ENCODE measurements at regions not wholly inside any gene's neighbourhood (a gene's known extent, or its start where the extent isn't known, plus 50 kb on each side); places are given as distances from the start of the nearest gene placed in this dataset.

GRCh38 chr17:73754886-73755400 lies 110.7 kb upstream of the SDK2 start:
- DNase-seq (ENCODE audit: low spot score): no peak

- DNase-seq (ENCODE audit: low spot score): no peak
Observed at GRCh38 chr17:73757420-73757819, 113.2 kb upstream of the SDK2 start.

DNA sequence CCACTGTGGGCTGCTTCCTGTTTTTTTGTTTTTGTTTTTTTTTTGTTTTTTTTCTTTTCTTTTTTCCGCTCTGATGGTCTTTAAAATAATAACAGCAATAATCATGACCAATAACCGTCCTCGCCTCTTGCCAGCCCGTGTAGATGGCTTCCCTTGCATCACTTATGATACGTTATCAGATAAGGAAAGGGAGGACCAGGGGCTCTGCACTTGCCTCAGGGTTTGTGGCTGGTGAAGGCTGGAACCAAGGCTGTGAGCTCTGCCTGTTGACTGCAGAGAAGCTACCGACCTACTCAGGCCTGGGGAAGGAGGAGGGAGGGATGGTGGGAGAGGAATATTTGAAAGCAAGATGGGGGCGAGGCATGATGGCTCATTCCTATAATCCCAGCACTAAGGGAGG lies 114.0 kb upstream of the SDK2 start:
- no peak for DNase-seq (ENCODE audit: low spot score)

DNA sequence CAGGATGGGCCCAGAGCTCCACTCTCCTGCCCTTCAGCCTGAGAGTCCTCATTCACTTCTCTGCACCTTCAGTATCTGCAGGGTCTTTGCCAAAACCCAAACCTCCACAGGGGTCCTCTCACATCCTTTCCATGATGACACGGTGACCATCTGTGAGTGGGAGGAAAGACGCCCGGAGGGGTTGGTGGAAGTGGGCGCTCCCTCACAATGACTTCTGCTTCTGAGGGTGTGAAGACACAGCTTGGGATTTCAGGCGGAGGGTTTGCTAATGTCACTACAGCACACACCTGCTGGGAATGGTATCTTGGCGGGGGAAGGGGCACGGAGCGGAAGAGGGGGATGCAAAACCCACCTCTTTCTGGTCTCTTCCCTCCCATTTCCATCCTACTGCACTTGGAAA lies 115.1 kb upstream of the SDK2 start:
- no peak for DNase-seq (ENCODE audit: low spot score)

- no peak for DNase-seq (ENCODE audit: low spot score)
Observed at GRCh38 chr17:73759734-73760438, 115.6 kb upstream of the SDK2 start.

- DNase-seq (ENCODE audit: low spot score): no peak
Observed at GRCh38 chr17:73760439-73760758, 116.2 kb upstream of the SDK2 start.

DNA sequence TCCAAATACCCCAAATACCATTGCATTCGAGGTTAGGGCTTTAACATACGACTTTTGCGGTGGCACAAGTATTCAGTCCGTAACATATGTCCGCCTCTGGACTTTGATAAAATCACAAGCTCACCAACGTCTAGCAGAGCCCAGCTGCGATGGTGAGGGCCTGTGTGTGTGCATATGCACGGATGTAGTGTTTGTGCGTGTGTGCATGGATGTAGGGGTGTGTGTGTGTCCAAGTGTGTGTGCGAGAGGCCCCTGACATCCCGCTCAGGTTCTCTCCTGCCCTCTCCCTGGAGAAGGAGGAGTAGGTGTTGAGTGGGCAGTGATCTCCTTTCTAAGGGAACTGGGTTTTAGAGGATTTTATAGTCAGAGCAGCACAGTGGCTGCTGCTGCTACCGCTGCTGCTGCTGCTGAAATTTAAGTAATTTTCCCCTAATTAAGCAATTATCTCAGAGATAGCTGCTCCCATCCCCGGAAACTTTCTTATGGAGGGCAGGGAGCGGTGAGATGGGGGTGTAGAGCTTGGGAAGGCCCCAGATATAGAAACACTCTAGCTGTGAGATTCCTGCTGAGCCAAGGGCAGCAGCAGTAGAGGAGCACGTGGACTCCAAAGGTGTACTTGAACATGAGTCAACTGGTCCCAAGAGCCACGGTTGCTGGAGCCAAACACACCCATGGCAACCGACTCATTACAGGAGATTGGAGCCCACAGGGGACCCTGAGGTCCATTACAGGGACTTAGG lies 121.7 kb upstream of the SDK2 start:
- no peak for DNase-seq (ENCODE audit: low spot score)

DNA sequence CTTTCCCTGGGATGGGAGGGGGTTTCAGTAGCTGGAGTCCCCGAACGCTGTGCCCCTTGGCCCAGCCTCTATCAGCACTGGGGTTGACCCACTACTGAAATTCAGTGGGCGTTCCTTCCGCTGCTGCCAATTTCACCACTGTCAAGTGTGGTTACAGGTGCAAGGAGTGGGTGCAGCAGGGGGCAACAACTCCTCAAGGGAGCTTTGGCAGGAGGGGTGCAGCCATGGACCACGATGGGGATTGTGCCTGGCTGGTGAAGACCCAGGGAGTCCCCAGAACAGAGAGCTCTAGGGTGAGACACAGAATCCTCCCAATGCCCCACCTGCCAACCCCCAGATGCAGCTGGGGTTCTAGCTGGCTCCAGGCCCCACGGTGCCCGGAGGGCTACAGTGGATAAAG lies 123.5 kb upstream of the SDK2 start:
- no peak for DNase-seq (ENCODE audit: low spot score)

DNA sequence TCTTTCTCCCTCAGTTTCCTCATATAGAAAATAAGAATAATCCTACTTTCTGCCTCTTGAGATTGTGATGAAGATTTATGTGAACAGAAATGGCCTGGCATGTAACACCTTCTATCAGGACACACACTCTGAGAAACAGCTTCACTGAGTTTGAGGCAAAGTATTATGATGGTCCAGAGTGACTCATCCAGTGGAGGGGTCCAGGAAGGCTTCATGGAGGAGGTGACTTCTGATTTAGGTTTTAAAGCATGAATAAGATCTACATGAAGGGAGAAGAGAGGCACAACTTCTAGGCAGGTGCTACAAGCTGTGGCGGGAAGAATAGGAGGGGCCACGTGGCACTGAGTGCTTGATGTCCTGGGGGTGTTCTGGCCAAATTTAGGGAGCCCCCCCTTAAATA lies 124.4 kb upstream of the SDK2 start:
- DNase-seq (ENCODE audit: low spot score): no peak

GRCh38 chr17:73769479-73769878 lies 125.2 kb upstream of the SDK2 start:
- no peak for DNase-seq (ENCODE audit: low spot score)

DNA sequence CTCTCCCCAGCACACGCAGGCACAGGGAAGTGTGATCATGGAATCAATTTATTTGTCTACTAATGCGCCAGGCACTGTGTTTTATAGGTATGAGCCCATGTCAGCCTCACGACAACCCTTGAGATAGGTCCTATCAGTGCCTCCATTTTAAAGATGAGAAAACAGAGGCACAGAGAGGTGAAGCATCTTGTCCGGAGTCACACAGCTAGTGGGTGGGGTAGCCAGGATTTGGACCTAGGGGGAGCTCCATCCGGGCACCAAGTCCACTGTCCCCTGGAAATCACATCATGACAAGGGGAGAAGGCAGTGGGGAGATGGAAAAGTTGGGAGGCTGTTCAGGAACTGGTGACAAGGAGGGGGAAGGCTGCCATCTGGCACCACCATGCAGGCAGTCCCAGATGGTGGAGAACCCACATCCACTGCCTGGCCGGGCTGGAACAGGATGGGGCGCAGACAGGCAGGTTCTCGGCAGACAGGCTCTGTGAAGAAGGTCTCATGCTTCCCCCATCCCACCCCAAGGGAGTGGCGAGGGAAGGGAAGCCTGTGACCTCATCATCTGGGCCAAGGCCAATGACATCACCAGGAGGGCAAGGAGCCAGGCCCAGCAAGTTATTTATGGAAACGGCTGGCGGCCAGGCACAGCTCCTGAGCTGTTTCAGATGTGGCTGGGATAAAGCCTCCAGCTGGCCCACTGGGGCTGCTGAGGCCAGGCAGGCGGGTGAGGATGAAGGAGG lies 126.0 kb upstream of the SDK2 start:
- DNase-seq (ENCODE audit: low spot score): peak; percentile 45

- DNase-seq (ENCODE audit: low spot score): no peak
Observed at GRCh38 chr17:73770849-73771229, 126.6 kb upstream of the SDK2 start.

DNA sequence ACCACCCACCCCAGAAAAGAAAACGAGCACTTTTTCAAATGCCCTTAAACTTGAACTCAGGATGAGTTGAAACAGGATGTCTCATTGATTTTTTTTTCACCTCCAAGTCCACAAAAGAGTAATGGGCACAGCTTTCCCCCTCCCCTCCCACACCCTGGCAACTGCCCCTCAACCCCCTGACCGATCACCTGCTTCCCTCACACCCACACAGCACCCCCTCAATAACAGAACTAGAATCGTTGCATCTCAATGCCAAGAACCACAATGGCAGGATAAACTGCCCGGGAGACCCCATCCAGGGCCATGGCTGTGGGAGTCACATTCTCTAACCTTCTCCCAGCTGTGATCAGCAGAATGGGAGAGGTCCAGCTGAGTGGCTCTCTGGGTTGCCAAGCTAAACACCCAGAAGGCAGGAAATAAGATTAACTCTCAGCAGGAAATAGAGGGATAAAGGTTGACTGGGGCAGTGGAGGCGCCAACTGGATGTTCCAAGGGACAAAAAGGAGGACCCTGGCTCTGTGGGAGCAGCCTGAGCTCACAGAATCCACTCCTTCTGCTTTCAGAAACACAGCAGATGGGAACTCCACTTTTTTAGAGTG lies 128.0 kb upstream of the SDK2 start:
- DNase-seq (ENCODE audit: low spot score): no peak

GRCh38 chr17:73773702-73774101 lies 129.5 kb upstream of the SDK2 start:
- no peak for DNase-seq (ENCODE audit: low spot score)

GRCh38 chr17:73774852-73775251 lies 130.6 kb upstream of the SDK2 start:
- DNase-seq (ENCODE audit: low spot score): no peak

DNA sequence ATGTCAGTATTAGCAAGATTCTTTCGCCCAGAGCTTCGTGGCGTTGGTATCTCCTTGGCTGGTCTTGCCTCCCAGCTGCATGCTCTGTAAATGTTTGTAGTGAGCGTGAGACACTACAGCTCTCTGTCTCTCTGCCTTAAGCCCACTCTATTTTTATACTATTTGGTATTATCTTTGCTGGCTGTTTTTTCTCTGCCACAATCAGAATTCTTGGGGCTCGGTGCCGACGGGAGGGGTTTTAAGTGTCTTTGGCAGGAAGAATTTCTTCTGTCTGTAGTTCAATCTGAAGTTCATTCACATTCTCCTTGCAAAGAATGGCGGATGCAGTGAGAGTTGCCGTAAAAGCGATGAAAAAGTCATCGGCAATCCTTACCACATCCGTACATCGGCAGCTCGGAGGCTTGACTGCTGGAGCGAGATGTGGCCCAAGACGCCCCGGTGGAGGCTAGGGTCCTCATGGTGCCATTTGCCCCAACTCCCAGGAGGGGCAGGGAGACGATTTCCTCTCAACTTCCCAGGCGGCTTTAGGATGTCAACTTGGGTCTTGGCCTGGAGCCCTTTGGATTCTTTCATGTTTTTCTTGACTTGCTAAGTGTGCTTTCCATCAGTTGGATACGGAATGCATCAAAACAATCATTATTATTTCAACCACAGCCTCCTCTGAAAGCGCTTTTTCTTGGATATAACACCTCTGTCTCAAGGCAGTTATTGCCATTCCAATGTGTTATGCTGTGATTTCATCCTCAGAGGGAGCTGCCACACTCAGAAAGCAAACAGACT lies 132.3 kb upstream of the SDK2 start:
- no peak for DNase-seq (ENCODE audit: low spot score)

GRCh38 chr17:73777131-73777449 lies 132.8 kb upstream of the SDK2 start:
- DNase-seq (ENCODE audit: low spot score): no peak

DNA sequence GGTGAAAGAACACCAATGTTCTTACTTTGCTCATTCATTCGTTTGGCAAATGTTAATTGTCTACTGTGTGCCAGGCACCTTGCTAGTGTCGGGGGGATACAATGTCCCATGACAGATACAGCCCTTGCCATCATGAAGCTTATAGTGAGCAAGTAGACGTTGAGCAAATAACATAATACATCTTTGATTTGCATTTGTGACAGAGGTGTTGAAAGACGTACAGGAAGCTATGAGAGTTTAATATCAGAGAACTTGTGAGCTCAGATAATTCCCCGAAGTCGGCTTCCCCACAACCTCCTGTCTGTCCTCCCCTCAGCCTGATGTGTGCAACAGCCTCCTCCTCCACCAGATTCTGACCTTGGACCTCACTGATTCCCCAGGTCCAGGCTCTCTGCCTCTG lies 138.0 kb upstream of the SDK2 start:
- DNase-seq (ENCODE audit: low spot score): no peak

DNA sequence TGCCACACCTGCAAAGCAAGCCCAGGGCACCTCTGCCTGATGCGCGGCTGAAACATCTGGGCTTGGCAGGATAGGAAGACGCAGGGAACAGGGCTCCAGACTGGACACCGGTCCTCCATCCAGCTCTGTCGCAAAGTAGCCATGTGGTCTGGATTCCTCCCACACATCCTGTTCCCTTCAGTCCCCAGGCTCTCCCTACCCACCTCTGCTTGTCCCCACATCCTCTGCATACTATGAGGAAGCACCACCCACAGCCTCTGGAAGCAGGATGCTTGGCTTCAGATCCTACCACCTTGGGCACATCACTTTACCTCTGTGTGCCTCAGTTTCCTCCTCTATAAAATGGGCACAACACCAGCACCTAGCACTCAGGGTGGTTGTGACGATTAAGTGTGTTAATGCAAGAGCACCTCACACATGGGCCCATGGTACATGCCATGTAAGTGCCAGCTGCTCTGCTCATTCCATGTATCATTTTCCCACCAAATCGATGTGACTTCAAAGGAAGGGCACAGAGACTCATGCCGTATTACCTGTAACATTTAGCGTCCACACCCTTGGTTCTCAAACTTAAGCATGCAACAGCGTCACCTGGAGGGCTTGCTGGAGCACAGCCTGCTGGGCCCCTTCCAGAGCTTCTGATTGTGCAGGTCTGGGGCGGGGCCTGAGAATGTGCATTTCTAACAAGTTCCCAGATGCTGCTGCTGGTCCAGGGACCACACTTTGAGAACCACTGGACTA lies 138.6 kb upstream of the SDK2 start:
- no peak for DNase-seq (ENCODE audit: low spot score)

DNA sequence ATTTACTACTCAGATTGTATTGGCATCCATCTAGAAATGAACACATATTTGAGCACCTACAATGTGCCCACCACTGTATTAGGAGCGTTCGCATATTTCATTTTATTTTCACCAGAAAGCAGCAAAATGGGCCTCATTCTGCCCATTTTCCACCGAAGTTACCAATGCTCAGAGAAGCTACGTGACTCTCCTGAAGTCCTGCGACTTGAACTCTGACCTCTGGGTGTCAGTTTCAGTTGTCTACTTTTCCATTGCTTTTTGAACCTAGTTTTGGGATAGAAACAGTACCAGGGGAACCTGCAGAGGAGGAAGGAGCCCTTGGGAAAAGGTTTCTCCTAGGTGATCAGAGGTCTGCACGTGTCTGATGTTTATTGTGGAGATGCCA lies 139.1 kb upstream of the SDK2 start:
- no peak for DNase-seq (ENCODE audit: low spot score)

GRCh38 chr17:73783945-73784603 lies 139.8 kb upstream of the SDK2 start:
- no peak for DNase-seq (ENCODE audit: low spot score)
